GM23338 (cell line): ENCODE measurements at regions not wholly inside any gene's neighbourhood (a gene's known extent, or its start where the extent isn't known, plus 50 kb on each side); places are given as distances from the start of the nearest gene placed in this dataset.

Experiments
- ATAC-seq: fragments of 200-7000 bp; cut with Tn5 transposase; 3 replicates; pipeline ENCODE4 v1.9.1; 2020
- DNase-seq: peaks from one replicate; pipeline ENCODE4 v3.0.0-alpha.2; 2015; ENCODE audit warnings: low spot score
- H2AFZ ChIP-seq: fragments of 200-600 bp; sonication (generic); 2 replicates; pipeline ENCODE4 v1.8.0; 2016; ENCODE audit warnings: antibody characterized with exemption, mild to moderate bottlenecking, moderate library complexity
- H3F3A ChIP-seq: fragments of 200-600 bp; sonication (generic); replicated peaks from 2 replicates; pipeline ENCODE4 v1.8.0; 2017; ENCODE audit warnings: antibody characterized with exemption, mixed run types, low read depth
- H3K27ac ChIP-seq: fragments of 200-600 bp; sonication (generic); 2 replicates; pipeline ENCODE4 v1.6.1; 2016; ENCODE audit warnings: low read depth
- H3K27me3 ChIP-seq: fragments of 200-600 bp; sonication (generic); 2 replicates; pipeline ENCODE4 v1.8.0; 2016; ENCODE audit warnings: mild to moderate bottlenecking, mixed run types, moderate library complexity; ENCODE audit not compliant: insufficient read depth
- H3K36me3 ChIP-seq: fragments of 200-600 bp; sonication (generic); 2 replicates; pipeline ENCODE4 v1.8.0; 2016; ENCODE audit warnings: mild to moderate bottlenecking; ENCODE audit not compliant: insufficient read depth
- H3K4me1 ChIP-seq: fragments of 200-600 bp; sonication (generic); 2 replicates; pipeline ENCODE4 v1.8.0; 2016; ENCODE audit warnings: mild to moderate bottlenecking, moderate library complexity; ENCODE audit not compliant: insufficient read depth
- H3K4me2 ChIP-seq: fragments of 200-600 bp; sonication (generic); 2 replicates; pipeline ENCODE4 v1.7.1; 2017; ENCODE audit warnings: mixed run types
- H3K4me3 ChIP-seq: fragments of 200-600 bp; sonication (generic); 2 replicates; pipeline ENCODE4 v1.6.1; 2016; ENCODE audit warnings: mixed run types
- H3K79me2 ChIP-seq: fragments of 200-600 bp; sonication (generic); replicated peaks from 2 replicates; pipeline ENCODE4 v1.8.0; 2017; ENCODE audit warnings: mild to moderate bottlenecking; ENCODE audit not compliant: insufficient read depth
- H3K9me2 ChIP-seq: fragments of 200-600 bp; sonication (generic); 2 replicates; pipeline ENCODE4 v1.8.0; 2017; ENCODE audit not compliant: insufficient read depth
- H4K20me1 ChIP-seq: fragments of 200-600 bp; sonication (generic); replicated peaks from 2 replicates; pipeline ENCODE4 v1.8.0; 2017; ENCODE audit warnings: mild to moderate bottlenecking; ENCODE audit not compliant: insufficient read depth
- H3K27ac Mint-ChIP-seq: 2 replicates; pipeline ENCODE4 v1.8.0; 2020; ENCODE audit warnings: inconsistent platforms, mild to moderate bottlenecking, moderate library complexity, mixed read lengths
- H3K27me3 Mint-ChIP-seq: 3 replicates; pipeline ENCODE4 v1.8.0; 2022; ENCODE audit warnings: low read depth, mild to moderate bottlenecking, moderate library complexity, mixed read lengths, inconsistent platforms; ENCODE audit not compliant: insufficient read depth, poor library complexity
- H3K36me3 Mint-ChIP-seq: 3 replicates; pipeline ENCODE4 v1.8.0; 2021; ENCODE audit warnings: low read depth, mild to moderate bottlenecking, inconsistent platforms, moderate library complexity, mixed read lengths
- H3K4me1 Mint-ChIP-seq: 3 replicates; pipeline ENCODE4 v1.8.0; 2020; ENCODE audit warnings: mild to moderate bottlenecking, inconsistent platforms, mixed read lengths
- H3K4me3 Mint-ChIP-seq: 3 replicates; pipeline ENCODE4 v1.8.0; 2021; ENCODE audit warnings: moderate library complexity, mild to moderate bottlenecking, inconsistent platforms, mixed read lengths
- H3K9me3 Mint-ChIP-seq: 3 replicates; pipeline ENCODE4 v1.8.0; 2020; ENCODE audit warnings: moderate library complexity, mild to moderate bottlenecking, inconsistent platforms, mixed read lengths
- EZH2 ChIP-seq: fragments of 200-600 bp; sonication (generic); IDR thresholded peaks from one replicate; pipeline ENCODE4 v1.8.0; 2017; ENCODE audit warnings: antibody characterized with exemption, mild to moderate bottlenecking, low read depth; ENCODE audit not compliant: unreplicated experiment
- EZH2phosphoT487 ChIP-seq: fragments of 200-600 bp; sonication (generic); IDR thresholded peaks from one replicate; pipeline ENCODE4 v1.8.1; 2018; ENCODE audit warnings: antibody characterized with exemption; ENCODE audit not compliant: unreplicated experiment
- JUNB ChIP-seq: IDR thresholded peaks from one replicate; pipeline ENCODE4 v1.6.1; 2016; ENCODE audit warnings: antibody characterized with exemption; ENCODE audit not compliant: unreplicated experiment
- NANOG ChIP-seq: IDR thresholded peaks from 2 replicates; pipeline ENCODE4 v1.6.1; 2016; ENCODE audit warnings: antibody characterized with exemption, borderline replicate concordance
- POLR2AphosphoS5 ChIP-seq: IDR thresholded peaks from 2 replicates; pipeline ENCODE4 v1.6.1; 2016; ENCODE audit warnings: antibody characterized with exemption, low read depth
- ZNF114 ChIP-seq: fragments of 250-450 bp; sonication (Bioruptor Pico); IDR thresholded peaks from 2 replicates; pipeline ENCODE4 v1.5.0; 2020; ENCODE audit warnings: mild to moderate bottlenecking, moderate library complexity
- ZNF331 ChIP-seq: fragments of 250-450 bp; sonication (Bioruptor Pico); IDR thresholded peaks from 2 replicates; pipeline ENCODE4 v1.5.0; 2020; ENCODE audit warnings: low read depth, mild to moderate bottlenecking, moderate library complexity
- TF ChIP-seq, protein P1 (sequence below): IDR thresholded peaks from 2 replicates; pipeline ENCODE4 v1.6.1; 2016; ENCODE audit warnings: antibody characterized with exemption
- TF ChIP-seq, protein P2 (sequence below): IDR thresholded peaks from one replicate; pipeline ENCODE4 v1.6.1; 2018; ENCODE audit warnings: antibody characterized with exemption; ENCODE audit not compliant: unreplicated experiment
- TF ChIP-seq, protein P3 (sequence below), 2 experiments: fragments of 200-600 bp in 1 of 2; sonication (generic) in 1 of 2; conservative IDR thresholded peaks; 2 replicates each; pipeline versions ENCODE4 v1.5.1 to v1.6.1; 2016 to 2017; ENCODE audit warnings: antibody characterized with exemption in 2 of 2, low read depth in 2 of 2, mild to moderate bottlenecking in 2 of 2, moderate library complexity in 1 of 2

DNA sequence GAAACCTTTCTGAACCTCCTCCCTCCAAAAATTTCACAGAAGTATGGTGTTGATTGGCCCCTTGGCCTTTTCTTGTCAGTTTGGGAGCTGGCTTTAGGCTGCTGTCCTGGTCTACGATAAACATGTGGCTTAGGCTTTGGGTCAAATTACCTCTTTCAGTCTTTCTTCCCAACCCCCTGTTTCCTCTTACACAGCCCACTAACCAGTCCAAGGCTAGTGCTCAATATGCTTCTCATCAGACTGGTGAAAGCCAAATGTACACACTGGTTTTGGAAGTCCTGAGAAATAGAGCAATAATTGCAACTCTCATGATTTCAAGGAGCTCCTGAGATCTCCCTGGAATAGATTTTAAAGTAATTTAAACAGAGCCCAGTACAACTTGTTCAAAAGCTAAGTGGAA is 933.7 kb upstream of the GJE1 start (continued):
- TF ChIP-seq ZNF114 (CRISPR knock-in tag) (no peak), EZH2 (no peak), EZH2phosphoT487 (no peak), JUNB (no peak)
- TF ChIP-seq, protein P1, sequence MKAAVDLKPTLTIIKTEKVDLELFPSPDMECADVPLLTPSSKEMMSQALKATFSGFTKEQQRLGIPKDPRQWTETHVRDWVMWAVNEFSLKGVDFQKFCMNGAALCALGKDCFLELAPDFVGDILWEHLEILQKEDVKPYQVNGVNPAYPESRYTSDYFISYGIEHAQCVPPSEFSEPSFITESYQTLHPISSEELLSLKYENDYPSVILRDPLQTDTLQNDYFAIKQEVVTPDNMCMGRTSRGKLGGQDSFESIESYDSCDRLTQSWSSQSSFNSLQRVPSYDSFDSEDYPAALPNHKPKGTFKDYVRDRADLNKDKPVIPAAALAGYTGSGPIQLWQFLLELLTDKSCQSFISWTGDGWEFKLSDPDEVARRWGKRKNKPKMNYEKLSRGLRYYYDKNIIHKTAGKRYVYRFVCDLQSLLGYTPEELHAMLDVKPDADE: no peak

DNA sequence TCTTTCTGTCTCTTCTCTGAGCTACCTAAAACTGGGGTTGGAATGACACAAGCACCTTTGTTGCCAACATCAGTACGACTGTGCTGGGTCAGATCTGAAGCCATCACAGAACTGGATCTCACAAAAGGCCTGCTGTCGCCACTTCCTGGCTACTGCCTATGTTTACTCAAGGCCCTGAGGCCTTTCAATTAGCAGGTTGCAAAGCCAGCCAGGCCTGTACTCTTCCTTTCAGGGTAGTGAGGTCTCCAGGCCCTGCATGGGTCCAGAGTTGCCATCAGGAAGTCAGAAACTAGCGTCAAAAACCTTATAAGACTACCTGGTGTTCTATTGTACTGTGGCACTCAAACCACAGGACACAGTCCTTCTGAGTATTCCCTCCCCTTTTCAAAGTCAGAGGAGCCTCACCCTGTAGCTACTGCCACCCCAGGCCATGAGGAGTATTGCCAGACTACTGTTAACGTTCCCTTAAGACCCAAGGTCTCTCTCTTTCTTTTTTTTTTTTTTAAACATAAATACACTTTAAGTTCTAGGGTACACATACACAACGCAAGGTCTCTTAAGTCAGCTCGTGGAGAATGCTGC is 937.4 kb upstream of the GJE1 start:
- peaks cover 53% of the 10 kb centered on the region for H3K36me3 Mint-ChIP-seq

DNA sequence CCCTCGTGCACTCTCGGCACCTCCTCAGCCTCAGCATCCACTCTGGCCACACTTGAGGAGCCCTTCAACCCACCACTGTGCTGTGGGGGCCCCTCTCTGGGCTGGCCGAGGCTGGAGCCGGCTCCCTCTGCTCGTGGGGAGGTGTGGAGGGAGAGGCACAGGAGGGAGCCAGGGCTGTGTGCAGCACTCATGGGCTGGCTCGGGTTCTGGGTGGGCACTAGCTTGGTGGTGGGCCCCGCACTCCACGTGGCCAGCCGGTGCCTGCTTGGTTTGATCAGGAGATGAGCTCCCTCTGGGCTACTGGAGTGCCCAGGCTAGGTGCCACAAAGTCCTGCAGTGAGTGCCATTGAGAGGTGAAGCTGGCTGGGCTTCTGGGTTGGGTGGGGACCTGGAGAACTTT is 949.4 kb upstream of the GJE1 start:
- peaks cover 38% of the 10 kb centered on the region for H3K36me3 Mint-ChIP-seq
- no peak for DNase-seq
- H3K36me3 ChIP-seq: no peaks in the 10 kb centered on the region; the same call in 1 of the 2 replicates
- H4K20me1 ChIP-seq: no peaks in the 10 kb centered on the region
- 0 out of 2 replicates have a peak, but pooled peaks cover 6% of the 10 kb centered on the region for H3K9me2 ChIP-seq
- no peaks in the 10 kb centered on the region for H3K27me3 Mint-ChIP-seq
- H3K4me3 Mint-ChIP-seq: no peak overlapping the region
- no peak for ATAC-seq
- H3K4me3 ChIP-seq: no peak overlapping the region
- no peak overlapping the region for H3K27ac Mint-ChIP-seq
- no peak overlapping the region for H2AFZ ChIP-seq
- no peaks in the 10 kb centered on the region for H3K4me1 Mint-ChIP-seq
- H3K27me3 ChIP-seq: no peaks in the 10 kb centered on the region
- H3K9me3 Mint-ChIP-seq: peaks cover 43% of the 10 kb centered on the region
- no peak overlapping the region for H3K4me2 ChIP-seq
- H3K79me2 ChIP-seq: no peaks in the 10 kb centered on the region
- H3K4me1 ChIP-seq: no peaks in the 10 kb centered on the region
- no peak overlapping the region for H3K27ac ChIP-seq
- H3F3A ChIP-seq: no peaks in the 10 kb centered on the region
- TF ChIP-seq POLR2AphosphoS5 (no peak), JUNB (no peak), EZH2phosphoT487 (no peak), NANOG (no peak), ZNF331 (CRISPR knock-in tag) (no peak), EZH2 (no peak)
- TF ChIP-seq, protein P2, sequence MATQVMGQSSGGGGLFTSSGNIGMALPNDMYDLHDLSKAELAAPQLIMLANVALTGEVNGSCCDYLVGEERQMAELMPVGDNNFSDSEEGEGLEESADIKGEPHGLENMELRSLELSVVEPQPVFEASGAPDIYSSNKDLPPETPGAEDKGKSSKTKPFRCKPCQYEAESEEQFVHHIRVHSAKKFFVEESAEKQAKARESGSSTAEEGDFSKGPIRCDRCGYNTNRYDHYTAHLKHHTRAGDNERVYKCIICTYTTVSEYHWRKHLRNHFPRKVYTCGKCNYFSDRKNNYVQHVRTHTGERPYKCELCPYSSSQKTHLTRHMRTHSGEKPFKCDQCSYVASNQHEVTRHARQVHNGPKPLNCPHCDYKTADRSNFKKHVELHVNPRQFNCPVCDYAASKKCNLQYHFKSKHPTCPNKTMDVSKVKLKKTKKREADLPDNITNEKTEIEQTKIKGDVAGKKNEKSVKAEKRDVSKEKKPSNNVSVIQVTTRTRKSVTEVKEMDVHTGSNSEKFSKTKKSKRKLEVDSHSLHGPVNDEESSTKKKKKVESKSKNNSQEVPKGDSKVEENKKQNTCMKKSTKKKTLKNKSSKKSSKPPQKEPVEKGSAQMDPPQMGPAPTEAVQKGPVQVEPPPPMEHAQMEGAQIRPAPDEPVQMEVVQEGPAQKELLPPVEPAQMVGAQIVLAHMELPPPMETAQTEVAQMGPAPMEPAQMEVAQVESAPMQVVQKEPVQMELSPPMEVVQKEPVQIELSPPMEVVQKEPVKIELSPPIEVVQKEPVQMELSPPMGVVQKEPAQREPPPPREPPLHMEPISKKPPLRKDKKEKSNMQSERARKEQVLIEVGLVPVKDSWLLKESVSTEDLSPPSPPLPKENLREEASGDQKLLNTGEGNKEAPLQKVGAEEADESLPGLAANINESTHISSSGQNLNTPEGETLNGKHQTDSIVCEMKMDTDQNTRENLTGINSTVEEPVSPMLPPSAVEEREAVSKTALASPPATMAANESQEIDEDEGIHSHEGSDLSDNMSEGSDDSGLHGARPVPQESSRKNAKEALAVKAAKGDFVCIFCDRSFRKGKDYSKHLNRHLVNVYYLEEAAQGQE: no peak

More for the DNA sequence above, 937.4 kb upstream of the GJE1 start:
- Mint-ChIP-seq H3K27me3 (no peaks in the 10 kb centered on the region), H3K4me3 (no peak overlapping the region), H3K9me3 (peaks cover 40% of the 10 kb centered on the region), H3K27ac (no peak overlapping the region), H3K4me1 (peaks cover 3% of the 10 kb centered on the region; the same call in 1 of the 3 replicates)
- H3K27ac ChIP-seq: no peak overlapping the region
- no peaks in the 10 kb centered on the region for H3F3A ChIP-seq
- H3K4me1 ChIP-seq: no peaks in the 10 kb centered on the region
- peak; percentile 24 for DNase-seq
- H3K79me2 ChIP-seq: no peaks in the 10 kb centered on the region
- H3K4me3 ChIP-seq: no peak overlapping the region
- no peaks in the 10 kb centered on the region for H3K27me3 ChIP-seq
- H3K9me2 ChIP-seq: peaks cover 34% of the 10 kb centered on the region
- no peaks in the 10 kb centered on the region for H4K20me1 ChIP-seq
- TF ChIP-seq, protein P3, sequence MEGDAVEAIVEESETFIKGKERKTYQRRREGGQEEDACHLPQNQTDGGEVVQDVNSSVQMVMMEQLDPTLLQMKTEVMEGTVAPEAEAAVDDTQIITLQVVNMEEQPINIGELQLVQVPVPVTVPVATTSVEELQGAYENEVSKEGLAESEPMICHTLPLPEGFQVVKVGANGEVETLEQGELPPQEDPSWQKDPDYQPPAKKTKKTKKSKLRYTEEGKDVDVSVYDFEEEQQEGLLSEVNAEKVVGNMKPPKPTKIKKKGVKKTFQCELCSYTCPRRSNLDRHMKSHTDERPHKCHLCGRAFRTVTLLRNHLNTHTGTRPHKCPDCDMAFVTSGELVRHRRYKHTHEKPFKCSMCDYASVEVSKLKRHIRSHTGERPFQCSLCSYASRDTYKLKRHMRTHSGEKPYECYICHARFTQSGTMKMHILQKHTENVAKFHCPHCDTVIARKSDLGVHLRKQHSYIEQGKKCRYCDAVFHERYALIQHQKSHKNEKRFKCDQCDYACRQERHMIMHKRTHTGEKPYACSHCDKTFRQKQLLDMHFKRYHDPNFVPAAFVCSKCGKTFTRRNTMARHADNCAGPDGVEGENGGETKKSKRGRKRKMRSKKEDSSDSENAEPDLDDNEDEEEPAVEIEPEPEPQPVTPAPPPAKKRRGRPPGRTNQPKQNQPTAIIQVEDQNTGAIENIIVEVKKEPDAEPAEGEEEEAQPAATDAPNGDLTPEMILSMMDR (conservative IDR thresholded peaks at IDR 0.05; ENCODE audit: low read depth in 2 of 2): peak; percentile 35 to 45
- no peak for TF ChIP-seq EZH2
- H3K4me2 ChIP-seq: no peak overlapping the region
- ATAC-seq: no peak
- peaks cover 11% of the 10 kb centered on the region; the same call in 1 of the 2 replicates for H3K36me3 ChIP-seq
- H2AFZ ChIP-seq: 0 out of 2 replicates have a peak overlapping the region, but pooled peaks have one; percentile 30
